Upper lobe of right lung (tissue), 1 donor: ENCODE measurements at regions not wholly inside any gene's neighbourhood (a gene's known extent, or its start where the extent isn't known, plus 50 kb on each side); places are given as distances from the start of the nearest gene placed in this dataset.

Experiments
- ATAC-seq: fragments of 200-7000 bp; cut with Tn5 transposase; one replicate; pipeline ENCODE4 v1.9.1; 2020; ENCODE audit warnings: mild to moderate bottlenecking, moderate library complexity
- DNase-seq: peaks from one replicate; pipeline ENCODE4 v3.0.0-alpha.2; 2020
- H3K27ac ChIP-seq: fragments of 200-600 bp; one replicate; pipeline ENCODE4 v1.8.0; 2022
- H3K27me3 ChIP-seq: fragments of 200-600 bp; one replicate; pipeline ENCODE4 v1.8.0; 2022; ENCODE audit warnings: mild to moderate bottlenecking
- H3K36me3 ChIP-seq: fragments of 200-600 bp; one replicate; pipeline ENCODE4 v1.8.0; 2022
- H3K4me1 ChIP-seq: fragments of 200-600 bp; one replicate; pipeline ENCODE4 v1.8.0; 2022
- H3K4me3 ChIP-seq: fragments of 200-600 bp; one replicate; pipeline ENCODE4 v1.8.0; 2022; ENCODE audit warnings: mild to moderate bottlenecking
- H3K9me3 ChIP-seq: fragments of 200-600 bp; one replicate; pipeline ENCODE4 v1.8.0; 2022
- intact Hi-C: fragments of 100-400 bp; cut with DNase I; formaldehyde crosslinking; loops from one replicate; pipeline ENCODE4 v1.11.0; 2022
- TF ChIP-seq, protein P1 (sequence below): fragments of 200-600 bp; IDR thresholded peaks from one replicate; pipeline ENCODE4 v1.8.0; 2022; ENCODE audit warnings: antibody characterized with exemption
- donor health status: DM: no; HTN: yes; CAD: no; lungs with severe emphysema.

DNA sequence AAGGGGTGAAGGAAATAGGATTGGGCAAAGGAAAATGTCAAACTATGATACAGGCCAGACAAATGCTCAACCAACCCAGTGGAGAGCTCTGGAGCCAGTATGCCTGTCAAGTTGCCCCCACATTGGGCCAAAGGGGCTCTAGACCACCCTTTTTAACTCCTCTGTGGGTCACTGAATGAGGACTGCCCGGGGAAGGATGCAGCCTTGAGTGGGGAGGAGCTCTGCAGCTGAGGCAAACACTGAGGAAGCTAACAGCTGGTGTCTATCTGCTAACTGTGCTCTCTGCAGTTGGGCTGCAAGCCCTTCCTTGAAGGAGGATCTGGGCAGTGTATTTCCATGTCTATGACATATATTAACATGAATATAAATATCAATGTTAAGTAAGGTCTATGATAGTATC lies 98.4 kb upstream of the PRSS16 start:
- Histone ChIP-seq H3K36me3 (no peaks in the 10 kb centered on the region), H3K4me3 (no peak overlapping the region), H3K27me3 (no peaks in the 10 kb centered on the region), H3K27ac (no peak overlapping the region), H3K9me3 (no peaks in the 10 kb centered on the region), H3K4me1 (no peaks in the 10 kb centered on the region)
- intact Hi-C loops: no loop called here
- TF ChIP-seq, protein P1, sequence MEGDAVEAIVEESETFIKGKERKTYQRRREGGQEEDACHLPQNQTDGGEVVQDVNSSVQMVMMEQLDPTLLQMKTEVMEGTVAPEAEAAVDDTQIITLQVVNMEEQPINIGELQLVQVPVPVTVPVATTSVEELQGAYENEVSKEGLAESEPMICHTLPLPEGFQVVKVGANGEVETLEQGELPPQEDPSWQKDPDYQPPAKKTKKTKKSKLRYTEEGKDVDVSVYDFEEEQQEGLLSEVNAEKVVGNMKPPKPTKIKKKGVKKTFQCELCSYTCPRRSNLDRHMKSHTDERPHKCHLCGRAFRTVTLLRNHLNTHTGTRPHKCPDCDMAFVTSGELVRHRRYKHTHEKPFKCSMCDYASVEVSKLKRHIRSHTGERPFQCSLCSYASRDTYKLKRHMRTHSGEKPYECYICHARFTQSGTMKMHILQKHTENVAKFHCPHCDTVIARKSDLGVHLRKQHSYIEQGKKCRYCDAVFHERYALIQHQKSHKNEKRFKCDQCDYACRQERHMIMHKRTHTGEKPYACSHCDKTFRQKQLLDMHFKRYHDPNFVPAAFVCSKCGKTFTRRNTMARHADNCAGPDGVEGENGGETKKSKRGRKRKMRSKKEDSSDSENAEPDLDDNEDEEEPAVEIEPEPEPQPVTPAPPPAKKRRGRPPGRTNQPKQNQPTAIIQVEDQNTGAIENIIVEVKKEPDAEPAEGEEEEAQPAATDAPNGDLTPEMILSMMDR: no peak
- ATAC-seq: no peak
- no peak for DNase-seq

DNA sequence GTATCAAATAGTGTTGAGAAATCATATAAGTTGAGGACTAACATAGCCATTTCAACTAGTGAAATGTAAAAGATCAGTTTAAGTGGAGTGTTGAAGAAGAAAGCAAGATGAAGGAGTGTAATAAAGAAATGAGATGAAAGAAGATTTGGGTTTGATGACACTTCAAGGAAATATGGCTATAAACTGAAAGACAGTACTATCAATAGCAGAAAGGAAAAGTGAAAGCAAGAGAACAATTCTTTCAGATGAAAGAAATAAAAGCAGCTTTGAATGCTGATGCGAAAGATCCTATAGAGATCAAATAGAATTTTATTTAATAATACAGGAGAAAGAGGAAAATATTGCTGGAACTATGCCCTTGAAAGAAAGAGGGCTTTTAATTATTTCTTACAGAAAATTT lies 92.8 kb upstream of the PRSS16 start:
- H3K4me3 ChIP-seq: no peak overlapping the region
- TF ChIP-seq, protein P1: no peak
- no peaks in the 10 kb centered on the region for H3K27me3 ChIP-seq
- no peak overlapping the region for H3K27ac ChIP-seq
- intact Hi-C loops: no loop called here
- H3K36me3 ChIP-seq: no peaks in the 10 kb centered on the region
- no peak for DNase-seq
- H3K9me3 ChIP-seq: no peaks in the 10 kb centered on the region
- ATAC-seq: no peak
- H3K4me1 ChIP-seq: peaks cover 4% of the 10 kb centered on the region

DNA sequence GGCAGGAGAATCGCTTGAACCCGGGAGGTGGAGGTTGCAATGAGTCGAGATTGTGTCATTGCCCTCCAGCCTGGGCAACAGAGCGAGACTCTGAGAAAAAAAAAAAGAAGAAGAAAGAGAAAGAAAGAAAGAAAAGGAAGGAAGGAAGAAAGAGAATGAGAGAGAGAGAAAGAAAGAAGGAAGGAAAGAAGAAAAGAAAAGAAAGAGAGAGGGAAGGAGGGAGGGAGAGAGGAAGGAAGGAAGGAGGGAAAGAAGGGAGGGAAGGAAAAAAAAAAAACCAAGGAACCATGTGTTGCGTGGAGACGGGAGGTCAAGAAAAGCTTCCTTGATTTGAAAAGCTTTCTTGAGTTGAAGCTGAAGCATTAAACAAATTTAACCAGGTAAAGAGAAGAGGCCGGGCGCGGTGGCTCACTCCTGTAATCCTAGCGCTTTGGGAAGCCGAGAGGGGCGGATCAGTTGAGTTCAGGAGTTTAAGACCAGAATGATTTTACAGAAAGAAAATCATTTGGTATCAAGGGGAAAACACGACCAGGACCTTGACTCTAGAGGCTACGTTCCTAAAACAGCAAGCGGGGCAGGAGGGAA lies 90.5 kb upstream of the PRSS16 start:
- peak overlapping the region; percentile 39 for H3K27ac ChIP-seq
- H3K27me3 ChIP-seq: no peaks in the 10 kb centered on the region
- TF ChIP-seq, protein P1: no peak
- H3K4me3 ChIP-seq: peak overlapping the region; percentile 53
- H3K9me3 ChIP-seq: no peaks in the 10 kb centered on the region
- ATAC-seq: peak; percentile 27
- no peak for DNase-seq
- intact Hi-C loops: no loop called here
- H3K4me1 ChIP-seq: peaks cover 4% of the 10 kb centered on the region
- H3K36me3 ChIP-seq: no peaks in the 10 kb centered on the region

DNA sequence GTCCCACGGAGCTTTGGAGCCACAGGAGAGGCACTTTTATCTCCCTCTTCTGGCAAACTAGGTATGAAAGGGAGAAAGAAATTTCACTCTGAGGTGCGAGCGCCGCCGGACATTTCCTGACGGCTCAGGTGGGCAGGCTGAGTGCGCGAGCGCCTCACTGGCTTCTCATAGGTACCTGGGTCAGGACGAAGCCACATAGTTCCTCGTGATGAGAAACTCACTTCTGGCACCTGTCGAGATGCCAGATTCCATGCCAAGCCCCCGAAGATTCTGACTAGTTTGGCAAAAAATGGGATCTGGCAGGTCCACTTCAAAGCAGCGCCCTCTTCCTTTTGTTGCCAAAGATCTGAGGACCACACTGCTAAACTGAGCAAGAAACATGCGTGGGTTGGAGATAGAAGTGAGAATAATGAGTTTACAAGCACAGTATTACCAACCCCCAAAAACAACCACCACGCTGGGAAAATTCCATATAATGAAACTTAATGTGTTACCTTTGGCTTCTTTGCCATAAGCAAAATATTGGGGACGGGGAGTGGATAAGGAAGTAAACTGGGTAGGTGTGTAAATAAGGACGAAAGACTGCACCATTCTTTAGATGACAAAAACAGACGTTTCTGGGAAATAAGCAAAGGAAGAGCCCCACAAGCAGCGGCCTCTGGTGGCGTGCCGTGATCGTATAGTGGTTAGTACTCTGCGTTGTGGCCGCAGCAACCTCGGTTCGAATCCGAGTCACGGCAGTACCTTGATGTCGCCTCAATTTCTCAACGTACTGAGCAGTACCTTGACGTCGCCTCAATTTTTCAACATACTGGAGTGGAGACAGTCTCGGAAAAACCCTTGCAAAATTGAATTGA lies 89.8 kb upstream of the PRSS16 start:
- peak overlapping the region; percentile 39 for H3K27ac ChIP-seq
- ATAC-seq: peak; percentile 88
- intact Hi-C loops: no loop called here

DNA sequence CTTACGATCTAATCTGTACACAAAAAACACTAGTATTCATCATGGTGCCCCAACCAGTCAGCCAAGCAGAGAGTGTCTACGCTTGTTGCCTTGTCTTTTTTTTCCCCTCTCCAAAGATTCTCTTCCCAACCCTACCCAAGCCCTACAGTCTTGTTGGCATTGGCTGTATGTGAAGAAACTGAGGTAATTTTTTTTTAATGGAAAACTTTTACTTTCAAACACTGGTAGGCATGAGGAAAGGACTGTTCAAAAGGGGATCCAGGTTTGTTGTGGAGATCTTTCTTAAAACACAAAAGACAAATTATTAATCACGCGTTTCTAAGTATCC lies 89.2 kb upstream of the PRSS16 start:
- no peak overlapping the region for H3K27ac ChIP-seq
- H3K4me3 ChIP-seq: peak overlapping the region; percentile 53
- no peak for ATAC-seq
- no peak for DNase-seq
- no peaks in the 10 kb centered on the region for H3K36me3 ChIP-seq
- H3K9me3 ChIP-seq: no peaks in the 10 kb centered on the region
- intact Hi-C loops: no loop called here
- no peaks in the 10 kb centered on the region for H3K27me3 ChIP-seq
- H3K4me1 ChIP-seq: peaks cover 4% of the 10 kb centered on the region
- TF ChIP-seq, protein P1: no peak

More for the DNA sequence above, 89.8 kb upstream of the PRSS16 start:
- peak overlapping the region; percentile 53 for H3K4me3 ChIP-seq
- DNase-seq: peak; percentile 79
- no peaks in the 10 kb centered on the region for H3K9me3 ChIP-seq
- TF ChIP-seq, protein P1: peak; percentile 63
- no peaks in the 10 kb centered on the region for H3K36me3 ChIP-seq
- H3K4me1 ChIP-seq: peaks cover 4% of the 10 kb centered on the region
- H3K27me3 ChIP-seq: no peaks in the 10 kb centered on the region
